DMS153 (cell line): ENCODE measurements at regions not wholly inside any gene's neighbourhood (a gene's known extent, or its start where the extent isn't known, plus 50 kb on each side); places are given as distances from the start of the nearest gene placed in this dataset.

Experiments
- DNase-seq: peaks from one replicate; lab custom pipeline; 2025; lab: John Stamatoyannopoulos, UW

DNA sequence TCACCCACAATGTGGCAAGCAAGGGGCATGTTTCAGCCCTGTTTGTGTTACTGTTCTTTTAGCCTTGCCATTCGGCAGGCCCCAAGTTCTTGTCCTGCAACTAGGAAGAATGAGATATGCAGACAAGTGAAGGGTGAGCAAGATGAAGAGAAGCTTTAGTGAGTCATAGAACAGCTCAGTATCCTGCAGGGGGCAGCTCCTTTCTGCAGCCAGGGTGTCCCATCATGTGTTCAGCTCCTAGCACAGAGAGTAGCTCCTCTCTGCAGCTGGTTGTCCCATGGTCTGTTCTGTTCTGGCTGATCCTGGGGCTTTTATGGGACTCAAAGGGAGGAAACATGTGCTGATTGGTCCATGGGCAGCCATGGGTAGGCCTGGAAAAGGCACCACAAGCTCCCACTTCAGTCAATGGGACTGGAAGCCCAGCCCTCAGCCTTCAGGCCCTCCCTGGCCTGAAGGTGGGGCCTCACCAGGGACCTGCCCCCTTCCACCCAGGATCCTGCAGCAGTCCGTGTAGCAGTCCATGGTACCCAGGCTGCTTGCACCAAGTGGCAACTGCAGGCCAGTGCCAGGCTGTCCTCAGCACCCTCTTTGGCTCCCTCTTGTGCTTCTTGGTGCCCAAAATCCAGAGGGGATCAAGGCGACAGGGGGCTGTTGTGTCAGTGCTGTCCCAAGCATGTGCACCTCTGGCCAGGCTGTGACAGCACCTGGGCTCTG, 326.4 kb downstream of the NR4A2 start:
- DNase-seq = no peak

DNA sequence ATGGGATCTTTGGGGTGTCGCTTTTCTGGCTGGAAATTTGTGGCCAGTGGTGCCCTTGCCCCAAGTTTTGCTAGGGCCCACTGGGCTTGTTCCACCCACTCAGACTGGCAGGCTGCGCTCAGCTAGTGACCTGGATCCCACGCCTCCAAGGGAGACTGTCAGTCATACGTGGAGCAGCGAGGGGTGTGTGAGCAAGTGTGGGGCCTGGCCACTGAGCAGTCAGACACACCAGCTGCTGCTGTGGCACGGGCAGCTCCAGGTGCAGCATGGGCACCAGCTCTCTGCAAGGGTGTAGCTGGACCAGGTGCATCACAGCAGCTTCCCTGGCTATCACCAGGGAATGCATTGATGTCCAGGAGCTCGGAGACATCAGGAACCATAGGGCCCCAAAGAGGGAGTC, 327.0 kb downstream of the NR4A2 start:
- no peak for DNase-seq

- no peak for DNase-seq
Observed at GRCh38 chr2:156004459-156004858, 328.1 kb downstream of the NR4A2 start.

GRCh38 chr2:156003780-156004179, 328.7 kb downstream of the NR4A2 start:
- no peak for DNase-seq

- DNase-seq = no peak
Observed at GRCh38 chr2:156001851-156002250, 330.7 kb downstream of the NR4A2 start.

DNA sequence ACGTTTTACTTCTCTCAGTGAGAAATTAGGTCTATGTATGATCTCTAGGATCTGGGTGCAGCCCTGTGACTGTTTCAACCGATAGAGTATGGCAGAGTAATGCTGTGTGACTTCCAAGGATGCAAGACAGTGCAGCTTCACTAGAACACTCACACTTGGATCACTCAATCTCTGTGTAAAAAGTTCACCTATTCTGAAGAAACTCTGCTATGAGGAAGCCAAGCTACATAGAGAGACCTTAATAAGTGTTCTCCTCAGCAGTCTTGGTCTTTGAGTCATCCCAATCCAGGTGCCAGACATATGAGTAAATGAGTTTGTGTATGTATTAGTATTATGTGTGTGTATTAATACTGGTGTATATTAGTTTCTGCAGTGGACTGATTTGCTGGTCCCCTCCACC, 335.0 kb downstream of the NR4A2 start:
- no peak for DNase-seq

GRCh38 chr2:155994315-155994714, 338.2 kb downstream of the NR4A2 start:
- DNase-seq = no peak

DNA sequence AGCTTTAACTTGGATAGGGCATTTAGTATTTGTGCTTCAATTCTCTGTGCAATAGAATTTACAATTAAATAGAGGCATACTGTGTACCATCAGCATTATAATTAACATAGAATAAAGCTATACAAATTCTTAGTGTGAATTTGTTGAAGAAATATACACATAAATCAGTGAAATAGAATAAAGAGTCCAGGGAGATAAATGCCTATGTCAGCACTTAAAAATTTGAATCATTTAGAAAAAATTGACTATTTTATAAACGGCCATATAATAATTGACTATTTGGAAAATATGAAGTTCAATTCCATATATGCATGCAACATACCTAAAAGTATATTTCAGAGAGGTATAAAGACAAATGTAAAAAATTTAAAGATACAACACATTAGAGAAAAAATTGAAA, 348.7 kb downstream of the NR4A2 start:
- DNase-seq = no peak

GRCh38 chr2:155982135-155982534, 350.4 kb downstream of the NR4A2 start:
- DNase-seq = no peak

DNA sequence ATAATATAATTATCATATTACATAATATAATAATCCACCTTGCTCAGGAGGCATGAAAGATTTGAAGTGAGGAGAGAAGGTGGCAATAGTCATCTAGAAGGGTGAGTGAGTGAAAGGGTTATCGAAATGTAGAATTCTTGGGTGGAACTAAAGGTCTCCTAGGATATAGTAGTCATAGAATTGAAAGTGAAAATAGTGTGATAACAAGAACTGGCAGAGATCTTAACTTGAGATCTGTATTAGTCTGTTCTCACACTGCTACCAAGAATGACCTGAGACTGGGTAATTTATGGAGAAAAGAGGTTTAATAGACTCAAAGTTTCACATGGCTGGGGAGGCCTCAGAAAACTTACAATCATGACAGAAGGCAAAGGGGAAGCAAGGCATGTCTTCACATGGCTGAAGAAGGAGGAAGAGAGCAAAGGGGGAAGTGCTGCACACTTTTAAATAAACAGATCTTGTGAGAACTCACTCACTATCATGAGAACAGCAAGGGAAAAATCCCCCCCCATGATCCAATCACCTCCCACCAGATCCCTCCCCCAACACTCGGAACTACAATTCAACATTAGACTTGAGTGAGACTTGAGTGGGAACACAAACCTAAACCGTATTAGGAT, 351.5 kb downstream of the NR4A2 start:
- DNase-seq = no peak

GRCh38 chr2:155975734-155976133, 356.8 kb downstream of the NR4A2 start:
- DNase-seq = no peak

GRCh38 chr2:155972916-155973315, 359.6 kb downstream of the NR4A2 start:
- DNase-seq = no peak

DNA sequence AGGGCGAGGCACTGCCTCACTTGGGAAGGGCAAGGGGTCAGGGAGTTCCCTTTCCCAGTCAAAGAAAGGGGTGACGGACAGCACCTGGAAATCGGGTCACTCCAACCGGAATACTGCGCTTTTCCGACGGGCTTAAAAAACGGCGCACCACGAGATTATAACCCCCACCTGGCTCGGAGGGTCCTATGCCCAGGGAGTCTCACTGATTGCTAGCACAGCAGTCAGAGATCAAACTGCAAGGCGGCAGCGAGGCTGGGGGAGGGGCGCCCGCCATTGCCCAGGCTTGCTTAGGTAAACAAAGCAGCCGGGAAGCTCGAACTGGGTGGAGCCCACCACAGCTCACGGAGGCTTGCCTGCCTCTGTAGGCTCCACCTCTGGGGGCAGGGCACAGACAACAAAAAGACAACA, 366.5 kb downstream of the NR4A2 start:
- DNase-seq = peak; percentile 1

DNA sequence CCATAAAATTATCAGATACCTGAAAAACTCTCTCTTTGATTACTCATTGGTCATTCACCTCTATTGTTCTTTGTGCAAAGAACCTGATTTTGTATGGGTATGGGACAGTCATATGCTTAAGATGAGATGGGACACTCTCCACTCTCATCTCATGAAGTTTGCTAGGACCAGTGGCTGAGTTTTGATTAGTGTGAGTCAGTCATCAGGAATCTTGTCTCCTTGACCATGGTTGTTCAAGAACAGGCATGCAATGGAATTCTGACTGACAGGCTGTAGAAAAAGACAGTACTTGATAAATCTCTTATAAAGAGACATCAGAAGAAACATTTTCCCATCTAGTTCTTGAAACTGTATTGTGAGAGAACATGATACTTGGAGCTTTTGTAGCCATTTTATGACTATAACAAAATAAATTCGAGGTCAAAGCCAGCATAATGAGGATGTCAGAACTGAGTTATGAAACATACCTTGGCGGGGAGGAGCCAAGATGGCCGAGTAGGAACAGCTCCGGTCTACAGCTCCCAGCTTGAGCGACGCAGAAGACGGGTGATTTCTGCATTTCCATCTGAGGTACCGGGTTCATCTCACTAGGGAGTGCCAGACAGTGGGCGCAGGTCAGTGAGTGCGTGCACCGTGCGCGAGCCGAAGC, 367.0 kb downstream of the NR4A2 start:
- DNase-seq = no peak

DNA sequence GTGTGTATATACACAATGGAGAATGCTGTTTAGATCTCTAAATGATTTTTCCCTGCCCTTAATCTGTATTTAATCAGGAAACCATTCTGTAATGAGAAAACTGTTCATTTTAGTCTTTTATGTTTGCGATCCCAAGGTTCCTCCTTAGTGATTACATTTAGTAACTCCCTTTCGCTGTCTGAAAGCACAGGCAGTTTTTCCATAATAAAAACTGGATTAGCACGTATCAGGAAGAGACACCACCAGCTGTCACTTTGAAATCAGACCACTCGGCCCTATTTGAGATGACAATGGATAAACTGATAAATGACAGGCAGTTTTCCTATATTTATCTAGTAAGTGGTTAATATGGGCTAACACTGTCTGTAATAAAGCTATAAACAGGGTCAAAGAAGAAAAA, 370.9 kb downstream of the NR4A2 start:
- no peak for DNase-seq

DNA sequence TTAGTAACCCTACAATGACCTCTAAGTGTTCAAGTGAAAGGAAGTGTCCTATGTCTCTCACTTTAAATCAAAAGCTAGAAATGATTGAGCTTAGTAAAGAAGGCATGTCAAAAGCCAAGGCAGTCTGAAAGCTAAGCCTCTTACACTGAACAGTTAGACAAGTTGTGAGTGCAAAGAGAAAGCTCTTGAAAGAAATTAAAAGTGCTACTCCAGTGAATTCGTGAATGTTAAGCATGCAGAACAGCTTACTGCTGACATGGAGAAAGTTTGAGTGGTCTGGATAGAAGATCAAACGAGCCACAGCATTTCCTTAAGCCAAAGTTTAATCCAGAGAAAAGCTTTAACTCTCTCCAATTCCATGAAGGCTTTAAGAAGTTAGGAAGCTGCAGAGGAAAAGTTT, 373.7 kb downstream of the NR4A2 start:
- DNase-seq = no peak

DNA sequence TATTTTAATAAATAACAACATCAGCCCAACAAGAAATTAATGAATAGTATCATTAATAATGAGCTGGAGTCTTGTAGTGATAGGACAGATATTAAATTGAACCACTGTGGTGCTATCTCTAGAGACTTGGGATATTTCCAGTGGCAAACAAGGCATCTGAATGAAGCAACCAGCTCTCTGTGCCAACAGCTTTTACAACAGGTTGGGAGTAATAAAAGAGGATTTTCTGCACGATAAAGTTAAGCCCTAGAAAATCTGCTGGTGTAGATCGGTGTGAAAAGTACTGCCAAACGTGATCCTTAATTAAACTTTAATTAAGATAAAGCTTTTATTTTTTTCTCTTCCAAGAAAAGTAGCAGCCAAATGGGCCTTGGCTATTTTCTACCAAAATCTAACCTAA, 385.5 kb downstream of the NR4A2 start:
- no peak for DNase-seq

DNA sequence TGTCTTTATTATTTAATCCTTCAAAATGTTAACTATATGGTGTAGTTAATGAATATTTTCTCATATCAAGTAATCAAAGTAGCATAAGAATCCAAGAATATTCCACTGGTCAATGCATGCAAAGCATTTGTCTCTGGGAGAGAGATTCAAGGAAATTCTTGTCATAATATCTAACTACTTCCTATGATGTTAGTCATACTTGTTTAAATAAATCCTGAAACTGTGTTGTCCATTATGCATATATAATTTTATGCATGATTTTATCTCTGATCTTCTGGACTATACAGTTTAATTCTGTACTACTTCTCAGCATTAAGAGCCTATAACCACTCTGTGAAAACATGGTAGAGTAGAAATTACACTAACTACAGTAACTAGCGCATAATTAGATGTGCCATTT, 388.3 kb downstream of the NR4A2 start:
- DNase-seq = no peak

DNA sequence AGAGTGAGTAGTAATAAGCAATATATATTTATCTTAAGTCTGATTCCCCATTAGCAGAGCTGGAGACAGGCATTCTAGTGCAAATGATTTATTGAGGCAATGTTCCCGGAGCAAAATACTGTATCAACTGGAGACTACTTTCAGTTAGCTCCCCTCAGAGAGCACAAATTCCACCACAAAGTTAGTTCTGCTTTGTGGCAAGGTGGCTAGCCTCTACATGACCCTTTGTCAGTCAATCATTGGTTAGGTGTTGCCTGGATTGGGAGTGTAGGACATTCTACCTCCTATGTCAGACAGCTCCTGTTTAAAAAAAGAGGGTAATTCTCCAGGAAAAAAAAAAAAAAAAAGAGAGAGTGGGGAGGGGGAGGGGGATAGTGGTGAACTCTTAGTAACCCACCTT, 402.2 kb downstream of the NR4A2 start:
- DNase-seq = no peak

GRCh38 chr2:155917380-155917779, 415.1 kb downstream of the NR4A2 start:
- DNase-seq = no peak

DNA sequence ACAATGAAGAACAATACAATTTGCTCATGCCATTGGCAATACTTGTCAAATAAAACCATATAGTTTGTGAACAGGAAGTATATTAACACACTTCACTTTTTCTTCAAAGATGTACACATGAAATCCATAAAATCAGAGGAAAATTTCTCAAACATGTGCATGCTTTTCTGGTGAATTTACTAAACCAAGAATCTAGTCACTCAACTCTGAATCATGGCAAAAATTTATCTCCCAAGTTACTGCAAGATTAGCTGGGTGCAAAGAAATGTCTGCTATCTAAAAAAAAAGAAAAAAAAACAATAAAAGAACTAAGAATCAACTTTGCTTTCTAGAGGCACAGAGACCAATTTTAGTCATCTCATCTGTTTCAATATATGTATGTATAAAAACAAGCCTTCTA, 419.2 kb downstream of the NR4A2 start:
- DNase-seq = no peak

- no peak for DNase-seq
Observed at GRCh38 chr2:155908567-155908966, 424.0 kb downstream of the NR4A2 start.

DNA sequence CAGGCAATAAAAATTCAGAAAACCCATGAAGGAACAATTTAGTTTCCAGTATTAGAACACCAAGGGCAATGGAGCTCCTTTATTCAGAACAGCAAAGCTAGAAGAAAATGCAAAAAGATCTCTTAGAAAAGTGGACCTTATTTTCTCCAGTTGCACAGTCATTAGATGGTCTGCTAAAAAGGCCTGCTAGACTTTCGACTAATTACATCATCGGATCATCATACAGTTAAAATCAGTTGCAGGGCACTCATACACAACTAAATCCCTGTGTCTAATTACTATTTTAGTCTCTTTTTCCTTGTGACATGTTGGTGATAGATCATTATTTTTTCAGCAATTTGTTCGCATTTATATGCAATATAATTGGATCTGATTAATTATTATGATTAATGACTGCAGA, 425.3 kb downstream of the NR4A2 start:
- DNase-seq = no peak

DNA sequence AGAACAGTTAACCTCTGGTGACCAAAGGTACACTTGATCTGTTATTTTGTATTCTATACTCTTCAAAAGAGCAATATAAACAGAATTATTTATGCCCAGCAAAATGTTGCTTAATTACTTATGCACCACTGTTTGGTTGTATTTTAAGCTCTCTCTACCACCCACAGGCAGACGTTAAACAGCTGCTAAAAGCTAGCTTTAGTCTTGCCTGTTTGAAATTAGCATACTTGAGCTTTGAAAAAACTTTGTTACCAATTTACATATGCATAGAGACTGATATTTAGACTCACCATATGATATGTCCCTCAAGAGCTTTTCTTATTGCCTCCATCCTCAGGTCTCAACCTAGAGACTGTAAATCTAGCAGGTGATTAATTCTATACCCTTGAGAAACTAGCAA, 426.9 kb downstream of the NR4A2 start:
- no peak for DNase-seq
